ENCODE measurements at regions not wholly inside any gene's neighbourhood (a gene's known extent, or its start where the extent isn't known, plus 50 kb on each side); places are given as distances from the start of the nearest gene placed in this dataset.

DNA sequence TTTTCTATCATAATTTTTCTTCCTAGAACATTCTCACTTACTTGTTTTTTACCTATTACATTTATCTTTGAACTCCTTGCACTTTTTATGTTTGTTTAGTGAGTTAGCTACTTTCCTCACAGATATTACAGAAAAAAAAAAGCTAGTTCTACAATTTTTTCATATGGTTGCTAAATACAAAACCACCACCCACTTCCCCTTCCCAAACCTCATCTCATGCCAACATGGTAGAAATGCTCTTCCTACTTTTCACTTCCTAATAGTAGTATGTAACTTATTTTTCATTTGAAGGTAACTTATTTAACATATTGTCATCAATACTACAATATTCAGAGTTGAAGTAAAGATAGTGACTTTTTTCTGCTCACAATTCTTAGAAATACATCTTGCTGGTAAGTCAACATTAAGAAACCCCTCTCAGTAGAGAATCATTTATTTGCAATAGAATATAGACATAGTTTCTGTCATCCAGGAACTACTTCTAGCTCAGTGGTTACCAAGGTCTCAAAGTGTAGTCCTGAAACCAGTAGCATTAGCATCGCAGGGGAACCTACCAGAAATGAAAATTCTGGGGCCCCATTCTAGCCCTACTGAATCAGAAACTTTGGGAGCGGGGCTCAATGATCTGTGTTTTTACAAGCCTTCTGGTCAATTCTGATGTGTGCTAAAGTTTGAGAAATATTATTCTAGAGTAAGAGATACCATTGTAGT is 1124.6 kb downstream of the DTWD2 start:
- no peaks in the 10 kb centered on the region for H3K27me3 Mint-ChIP-seq (ENCODE audit: insufficient read depth)
- no peaks in the 10 kb centered on the region for H3K4me1 Mint-ChIP-seq (ENCODE audit: low read depth)
- no peaks in the 10 kb centered on the region for H3K36me3 Mint-ChIP-seq (ENCODE audit: low read depth)
- TF ChIP-seq, protein P1, sequence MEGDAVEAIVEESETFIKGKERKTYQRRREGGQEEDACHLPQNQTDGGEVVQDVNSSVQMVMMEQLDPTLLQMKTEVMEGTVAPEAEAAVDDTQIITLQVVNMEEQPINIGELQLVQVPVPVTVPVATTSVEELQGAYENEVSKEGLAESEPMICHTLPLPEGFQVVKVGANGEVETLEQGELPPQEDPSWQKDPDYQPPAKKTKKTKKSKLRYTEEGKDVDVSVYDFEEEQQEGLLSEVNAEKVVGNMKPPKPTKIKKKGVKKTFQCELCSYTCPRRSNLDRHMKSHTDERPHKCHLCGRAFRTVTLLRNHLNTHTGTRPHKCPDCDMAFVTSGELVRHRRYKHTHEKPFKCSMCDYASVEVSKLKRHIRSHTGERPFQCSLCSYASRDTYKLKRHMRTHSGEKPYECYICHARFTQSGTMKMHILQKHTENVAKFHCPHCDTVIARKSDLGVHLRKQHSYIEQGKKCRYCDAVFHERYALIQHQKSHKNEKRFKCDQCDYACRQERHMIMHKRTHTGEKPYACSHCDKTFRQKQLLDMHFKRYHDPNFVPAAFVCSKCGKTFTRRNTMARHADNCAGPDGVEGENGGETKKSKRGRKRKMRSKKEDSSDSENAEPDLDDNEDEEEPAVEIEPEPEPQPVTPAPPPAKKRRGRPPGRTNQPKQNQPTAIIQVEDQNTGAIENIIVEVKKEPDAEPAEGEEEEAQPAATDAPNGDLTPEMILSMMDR (IDR thresholded peaks at IDR 0.05) = no peak
- no peak overlapping the region for H3K4me3 Mint-ChIP-seq
- no peak for DNase-seq
- no peaks in the 10 kb centered on the region for H3K9me3 Mint-ChIP-seq
- no peak overlapping the region for H3K27ac Mint-ChIP-seq

DNA sequence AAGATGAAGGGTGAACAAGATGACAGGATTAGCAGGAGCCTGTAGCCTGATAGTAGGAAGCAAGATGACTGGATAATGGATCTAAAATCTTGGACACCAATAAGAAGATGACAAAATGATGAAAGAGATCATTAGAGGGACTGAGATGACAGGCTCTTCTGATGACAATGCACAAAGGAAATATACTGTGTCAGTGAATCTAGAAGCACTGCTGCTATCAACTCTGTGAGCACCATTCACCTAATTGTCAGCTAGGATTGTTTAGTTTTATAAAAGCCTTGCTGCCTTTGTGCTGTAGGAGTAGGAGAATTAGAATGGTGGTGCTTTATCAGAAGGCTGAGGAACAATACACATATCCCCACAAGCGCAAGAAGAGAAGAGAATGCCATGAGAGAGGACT is 1127.8 kb downstream of the DTWD2 start:
- Mint-ChIP-seq H3K27ac (no peak overlapping the region), H3K27me3 (ENCODE audit: insufficient read depth) (no peaks in the 10 kb centered on the region), H3K4me1 (ENCODE audit: low read depth) (no peaks in the 10 kb centered on the region), H3K4me3 (no peak overlapping the region), H3K9me3 (no peaks in the 10 kb centered on the region; the same call in 1 of the 2 replicates), H3K36me3 (ENCODE audit: low read depth) (no peaks in the 10 kb centered on the region)
- TF ChIP-seq, protein P1 (IDR thresholded peaks at IDR 0.05) = no peak
- no peak for DNase-seq

GRCh38 chr5:117859176-117859575 is 1129.2 kb downstream of the DTWD2 start:
- Mint-ChIP-seq H3K4me1 (ENCODE audit: low read depth) (no peaks in the 10 kb centered on the region), H3K27me3 (ENCODE audit: insufficient read depth) (no peaks in the 10 kb centered on the region), H3K27ac (no peak overlapping the region), H3K36me3 (ENCODE audit: low read depth) (no peaks in the 10 kb centered on the region), H3K4me3 (no peak overlapping the region), H3K9me3 (no peaks in the 10 kb centered on the region; the same call in 1 of the 2 replicates)
- no peak for DNase-seq
- TF ChIP-seq, protein P1 (IDR thresholded peaks at IDR 0.05) = no peak

GRCh38 chr5:117856713-117857112 is 1131.6 kb downstream of the DTWD2 start:
- TF ChIP-seq, protein P1 (IDR thresholded peaks at IDR 0.05) = no peak
- H3K27ac Mint-ChIP-seq = no peak overlapping the region
- H3K27me3 Mint-ChIP-seq (ENCODE audit: insufficient read depth) = no peaks in the 10 kb centered on the region
- no peak for DNase-seq
- H3K9me3 Mint-ChIP-seq = no peaks in the 10 kb centered on the region; the same call in 1 of the 2 replicates
- H3K4me3 Mint-ChIP-seq = no peak overlapping the region
- no peaks in the 10 kb centered on the region for H3K4me1 Mint-ChIP-seq (ENCODE audit: low read depth)
- H3K36me3 Mint-ChIP-seq (ENCODE audit: low read depth) = no peaks in the 10 kb centered on the region

GRCh38 chr5:117837786-117838185 is 1150.6 kb downstream of the DTWD2 start:
- no peaks in the 10 kb centered on the region for H3K27me3 Mint-ChIP-seq (ENCODE audit: insufficient read depth)
- no peak for DNase-seq
- H3K36me3 Mint-ChIP-seq (ENCODE audit: low read depth) = no peaks in the 10 kb centered on the region
- peaks cover 4% of the 10 kb centered on the region; the same call in 1 of the 2 replicates for H3K9me3 Mint-ChIP-seq
- no peaks in the 10 kb centered on the region for H3K4me1 Mint-ChIP-seq (ENCODE audit: low read depth)
- no peak overlapping the region for H3K4me3 Mint-ChIP-seq
- H3K27ac Mint-ChIP-seq = no peak overlapping the region
- TF ChIP-seq, protein P1 (IDR thresholded peaks at IDR 0.05) = no peak

All from HFFc6 (cell line).